PC-3 (cell line): ENCODE measurements at regions not wholly inside any gene's neighbourhood (a gene's known extent, or its start where the extent isn't known, plus 50 kb on each side); places are given as distances from the start of the nearest gene placed in this dataset.

Source experiments
- ATAC-seq: fragments of 200-7000 bp; cut with Tn5 transposase; 2 replicates; pipeline ENCODE4 v1.9.1; 2020; ENCODE audit warnings: mild to moderate bottlenecking, moderate library complexity
- BruUV-seq: library from RNA; stranded (reverse); fragments of 400-500 nt; replicated peaks from 2 replicates; lab custom pipeline; 2021; lab: Mats Ljungman, UMichigan
- CTCF ChIA-PET: fragments of 300-600 bp; sonication (Branson Sonifier 250); formaldehyde crosslinking; loops from one replicate; lab custom pipeline; 2022; ENCODE audit warnings: antibody characterized with exemption; lab: Charles Lee
- POLR2A ChIA-PET: fragments of 300-600 bp; sonication (Branson Sonifier 250); formaldehyde crosslinking; loops from one replicate; lab custom pipeline; 2022; ENCODE audit warnings: antibody characterized with exemption; ENCODE audit not compliant: unreplicated experiment; lab: Charles Lee
- DNase-seq: peaks from one replicate; pipeline ENCODE4 v3.0.0-alpha.2; 2015
- H2AFZ ChIP-seq: fragments of 300-600 bp; sonication (generic); 2 replicates; pipeline ENCODE4 v1.6.0; 2016; ENCODE audit warnings: antibody characterized with exemption, low read length
- H3F3A ChIP-seq: fragments of 300-600 bp; sonication (generic); one replicate; pipeline ENCODE4 v1.6.0; 2017; ENCODE audit warnings: antibody characterized with exemption, low read length, control low read depth, mild to moderate bottlenecking; ENCODE audit not compliant: unreplicated experiment
- H3K27ac ChIP-seq: fragments of 300-600 bp; sonication (generic); 2 replicates; pipeline ENCODE4 v1.5.1; 2016; ENCODE audit warnings: mild to moderate bottlenecking, low read length
- H3K27me3 ChIP-seq: fragments of 300-600 bp; sonication (generic); 2 replicates; pipeline ENCODE4 v1.6.1; 2016; ENCODE audit warnings: low read length, mixed read lengths
- H3K36me3 ChIP-seq: fragments of 300-600 bp; sonication (generic); 2 replicates; pipeline ENCODE4 v1.6.1; 2016; ENCODE audit warnings: low read depth, mixed run types, low read length, mixed read lengths
- H3K4me1 ChIP-seq: fragments of 300-600 bp; sonication (generic); 2 replicates; pipeline ENCODE4 v1.5.1; 2016; ENCODE audit warnings: low read length; ENCODE audit not compliant: insufficient read depth
- H3K4me2 ChIP-seq: fragments of 300-600 bp; sonication (generic); 2 replicates; pipeline ENCODE4 v1.6.0; 2016; ENCODE audit warnings: low read length
- H3K4me3 ChIP-seq: fragments of 300-600 bp; sonication (generic); 2 replicates; pipeline ENCODE4 v1.5.1; 2016; ENCODE audit warnings: mild to moderate bottlenecking, low read length, mixed read lengths
- H3K79me2 ChIP-seq: fragments of 300-600 bp; sonication (generic); 2 replicates; pipeline ENCODE4 v1.6.1; 2017; ENCODE audit warnings: low read length, mixed read lengths
- H3K9ac ChIP-seq: fragments of 300-600 bp; sonication (generic); 2 replicates; pipeline ENCODE4 v1.6.0; 2016; ENCODE audit warnings: mild to moderate bottlenecking, low read length
- H3K9me2 ChIP-seq: fragments of 300-600 bp; sonication (generic); replicated peaks from 2 replicates; pipeline ENCODE4 v1.6.1; 2016; ENCODE audit warnings: mixed run types, low read length, mixed read lengths
- H3K9me3 ChIP-seq: fragments of 300-600 bp; sonication (generic); 2 replicates; pipeline ENCODE4 v1.6.1; 2016; ENCODE audit warnings: low read length, mixed read lengths
- H4K20me1 ChIP-seq: fragments of 300-600 bp; sonication (generic); 2 replicates; pipeline ENCODE4 v1.6.1; 2016; ENCODE audit warnings: low read length, mixed read lengths
- CTCF ChIP-seq: fragments of 300-600 bp; sonication (generic); conservative IDR thresholded peaks from 2 replicates; pipeline ENCODE4 v1.5.1; 2017; ENCODE audit warnings: antibody characterized with exemption, low read depth, mild to moderate bottlenecking, low read length
- EZH2 ChIP-seq: fragments of 300-600 bp; sonication (generic); IDR thresholded peaks from one replicate; pipeline ENCODE4 v1.6.1; 2017; ENCODE audit warnings: antibody characterized with exemption, mild to moderate bottlenecking, low read length; ENCODE audit not compliant: unreplicated experiment
- EZH2phosphoT487 ChIP-seq: fragments of 300-600 bp; sonication (generic); IDR thresholded peaks from 2 replicates; pipeline ENCODE4 v1.6.1; 2018; ENCODE audit warnings: mild to moderate bottlenecking, antibody characterized with exemption, low read length, borderline replicate concordance
- intact Hi-C: fragments of 100-400 bp; cut with micrococcal nuclease; formaldehyde crosslinking; loops from 2 replicates; pipeline ENCODE4 v1.9.0; 2023

GRCh38 chr15:85854345-85855097, 59.8 kb upstream of the KLHL25 start:
- POLR2A ChIA-PET = no interaction called here
- Histone ChIP-seq H3K4me3 (peak overlapping the region; percentile 29; the same call in 1 of the 2 replicates), H2AFZ (peak overlapping the region; percentile 60; the same call in 1 of the 2 replicates)

GRCh38 chr15:85858586-85859375, 64.1 kb upstream of the KLHL25 start:
- ChIA-PET CTCF (no interaction called here), POLR2A (no interaction called here)
- intact Hi-C loops = no loop called here
- Histone ChIP-seq H3K9me2 (no peaks in the 10 kb centered on the region), H3K9me3 (no peaks in the 10 kb centered on the region), H3K79me2 (no peaks in the 10 kb centered on the region), H3K4me2 (peak overlapping the region; percentile 66), H3K9ac (no peak overlapping the region), H3K27me3 (0 out of 2 replicates have a peak, but pooled peaks cover 12% of the 10 kb centered on the region), H2AFZ (peak overlapping the region; percentile 63), H3K4me3 (peak overlapping the region; percentile 41; the same call in 1 of the 2 replicates), H3K27ac (no peak overlapping the region), H3F3A (no peaks in the 10 kb centered on the region), H3K36me3 (no peaks in the 10 kb centered on the region), H4K20me1 (no peaks in the 10 kb centered on the region), H3K4me1 (no peaks in the 10 kb centered on the region)
- DNase-seq (peak; percentile 80), ATAC-seq (peak; percentile 88)
- TF ChIP-seq EZH2phosphoT487 (no peak), EZH2 (no peak), CTCF (peak; percentile 85)
- BruUV-seq = no TSS peak

More at GRCh38 chr15:85854345-85855097, 59.8 kb upstream of the KLHL25 start:
- Histone ChIP-seq H3K9ac (no peak overlapping the region), H4K20me1 (no peaks in the 10 kb centered on the region), H3K4me2 (peak overlapping the region; percentile 57), H3K9me3 (no peaks in the 10 kb centered on the region), H3K79me2 (no peaks in the 10 kb centered on the region), H3F3A (no peaks in the 10 kb centered on the region), H3K27me3 (0 out of 2 replicates have a peak, but pooled peaks cover 5% of the 10 kb centered on the region), H3K4me1 (no peaks in the 10 kb centered on the region), H3K36me3 (no peaks in the 10 kb centered on the region), H3K27ac (no peak overlapping the region), H3K9me2 (no peaks in the 10 kb centered on the region)
- DNase-seq = peak; percentile 79
- intact Hi-C loops = no loop called here
- ATAC-seq = peak; percentile 75
- TF ChIP-seq CTCF (peak; percentile 85), EZH2phosphoT487 (no peak)
- no TSS peak for BruUV-seq
- CTCF ChIA-PET = no interaction called here
